GM23338 (cell line): ENCODE measurements at regions not wholly inside any gene's neighbourhood (a gene's known extent, or its start where the extent isn't known, plus 50 kb on each side); places are given as distances from the start of the nearest gene placed in this dataset.

ENCODE experiments used
- ATAC-seq: fragments of 200-7000 bp; cut with Tn5 transposase; 3 replicates; pipeline ENCODE4 v1.9.1; 2020
- DNase-seq: peaks from one replicate; pipeline ENCODE4 v3.0.0-alpha.2; 2015; ENCODE audit warnings: low spot score
- H2AFZ ChIP-seq: fragments of 200-600 bp; sonication (generic); 2 replicates; pipeline ENCODE4 v1.8.0; 2016; ENCODE audit warnings: antibody characterized with exemption, mild to moderate bottlenecking, moderate library complexity
- H3F3A ChIP-seq: fragments of 200-600 bp; sonication (generic); replicated peaks from 2 replicates; pipeline ENCODE4 v1.8.0; 2017; ENCODE audit warnings: antibody characterized with exemption, mixed run types, low read depth
- H3K27ac ChIP-seq: fragments of 200-600 bp; sonication (generic); 2 replicates; pipeline ENCODE4 v1.6.1; 2016; ENCODE audit warnings: low read depth
- H3K27me3 ChIP-seq: fragments of 200-600 bp; sonication (generic); 2 replicates; pipeline ENCODE4 v1.8.0; 2016; ENCODE audit warnings: mild to moderate bottlenecking, mixed run types, moderate library complexity; ENCODE audit not compliant: insufficient read depth
- H3K36me3 ChIP-seq: fragments of 200-600 bp; sonication (generic); 2 replicates; pipeline ENCODE4 v1.8.0; 2016; ENCODE audit warnings: mild to moderate bottlenecking; ENCODE audit not compliant: insufficient read depth
- H3K4me1 ChIP-seq: fragments of 200-600 bp; sonication (generic); 2 replicates; pipeline ENCODE4 v1.8.0; 2016; ENCODE audit warnings: mild to moderate bottlenecking, moderate library complexity; ENCODE audit not compliant: insufficient read depth
- H3K4me2 ChIP-seq: fragments of 200-600 bp; sonication (generic); 2 replicates; pipeline ENCODE4 v1.7.1; 2017; ENCODE audit warnings: mixed run types
- H3K4me3 ChIP-seq: fragments of 200-600 bp; sonication (generic); 2 replicates; pipeline ENCODE4 v1.6.1; 2016; ENCODE audit warnings: mixed run types
- H3K79me2 ChIP-seq: fragments of 200-600 bp; sonication (generic); replicated peaks from 2 replicates; pipeline ENCODE4 v1.8.0; 2017; ENCODE audit warnings: mild to moderate bottlenecking; ENCODE audit not compliant: insufficient read depth
- H3K9me2 ChIP-seq: fragments of 200-600 bp; sonication (generic); 2 replicates; pipeline ENCODE4 v1.8.0; 2017; ENCODE audit not compliant: insufficient read depth
- H4K20me1 ChIP-seq: fragments of 200-600 bp; sonication (generic); replicated peaks from 2 replicates; pipeline ENCODE4 v1.8.0; 2017; ENCODE audit warnings: mild to moderate bottlenecking; ENCODE audit not compliant: insufficient read depth
- H3K27ac Mint-ChIP-seq: 2 replicates; pipeline ENCODE4 v1.8.0; 2020; ENCODE audit warnings: inconsistent platforms, mild to moderate bottlenecking, moderate library complexity, mixed read lengths
- H3K27me3 Mint-ChIP-seq: 3 replicates; pipeline ENCODE4 v1.8.0; 2022; ENCODE audit warnings: low read depth, mild to moderate bottlenecking, moderate library complexity, mixed read lengths, inconsistent platforms; ENCODE audit not compliant: insufficient read depth, poor library complexity
- H3K36me3 Mint-ChIP-seq: 3 replicates; pipeline ENCODE4 v1.8.0; 2021; ENCODE audit warnings: low read depth, mild to moderate bottlenecking, inconsistent platforms, moderate library complexity, mixed read lengths
- H3K4me1 Mint-ChIP-seq: 3 replicates; pipeline ENCODE4 v1.8.0; 2020; ENCODE audit warnings: mild to moderate bottlenecking, inconsistent platforms, mixed read lengths
- H3K4me3 Mint-ChIP-seq: 3 replicates; pipeline ENCODE4 v1.8.0; 2021; ENCODE audit warnings: moderate library complexity, mild to moderate bottlenecking, inconsistent platforms, mixed read lengths
- H3K9me3 Mint-ChIP-seq: 3 replicates; pipeline ENCODE4 v1.8.0; 2020; ENCODE audit warnings: moderate library complexity, mild to moderate bottlenecking, inconsistent platforms, mixed read lengths
- EZH2 ChIP-seq: fragments of 200-600 bp; sonication (generic); IDR thresholded peaks from one replicate; pipeline ENCODE4 v1.8.0; 2017; ENCODE audit warnings: antibody characterized with exemption, mild to moderate bottlenecking, low read depth; ENCODE audit not compliant: unreplicated experiment
- EZH2phosphoT487 ChIP-seq: fragments of 200-600 bp; sonication (generic); IDR thresholded peaks from one replicate; pipeline ENCODE4 v1.8.1; 2018; ENCODE audit warnings: antibody characterized with exemption; ENCODE audit not compliant: unreplicated experiment
- JUNB ChIP-seq: IDR thresholded peaks from one replicate; pipeline ENCODE4 v1.6.1; 2016; ENCODE audit warnings: antibody characterized with exemption; ENCODE audit not compliant: unreplicated experiment
- NANOG ChIP-seq: IDR thresholded peaks from 2 replicates; pipeline ENCODE4 v1.6.1; 2016; ENCODE audit warnings: antibody characterized with exemption, borderline replicate concordance
- POLR2AphosphoS5 ChIP-seq: IDR thresholded peaks from 2 replicates; pipeline ENCODE4 v1.6.1; 2016; ENCODE audit warnings: antibody characterized with exemption, low read depth
- STAT1 ChIP-seq: IDR thresholded peaks from one replicate; pipeline ENCODE4 v1.6.1; 2016; ENCODE audit warnings: antibody characterized with exemption; ENCODE audit not compliant: unreplicated experiment
- ZNF114 ChIP-seq: fragments of 250-450 bp; sonication (Bioruptor Pico); IDR thresholded peaks from 2 replicates; pipeline ENCODE4 v1.5.0; 2020; ENCODE audit warnings: mild to moderate bottlenecking, moderate library complexity
- ZNF331 ChIP-seq: fragments of 250-450 bp; sonication (Bioruptor Pico); IDR thresholded peaks from 2 replicates; pipeline ENCODE4 v1.5.0; 2020; ENCODE audit warnings: low read depth, mild to moderate bottlenecking, moderate library complexity
- TF ChIP-seq, protein P1 (sequence below): fragments of 250-450 bp; sonication (Bioruptor Pico); IDR thresholded peaks from 2 replicates; pipeline ENCODE4 v1.5.0; 2020; ENCODE audit warnings: mild to moderate bottlenecking, moderate library complexity

DNA sequence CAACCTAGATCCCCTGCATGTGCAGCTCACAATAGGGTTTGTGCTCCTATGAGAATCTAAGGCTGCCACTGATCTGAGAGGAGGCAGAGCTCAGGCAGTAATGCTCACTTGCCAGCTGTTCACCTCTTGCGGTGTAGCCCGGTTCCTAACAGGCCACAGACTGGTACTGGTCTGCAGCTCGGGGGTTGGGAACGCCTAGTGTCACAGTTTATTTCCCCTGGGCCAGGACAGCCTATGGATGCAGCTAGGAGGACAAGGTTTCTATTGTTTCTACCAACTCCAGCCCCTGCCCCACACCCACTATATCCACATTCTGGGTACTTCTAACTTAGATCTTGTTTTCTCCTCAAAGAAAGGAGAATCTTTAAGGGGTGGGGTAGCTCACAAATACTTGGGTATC is 58.7 kb upstream of the PRRC2C start (continued):
- TF ChIP-seq, protein P1, sequence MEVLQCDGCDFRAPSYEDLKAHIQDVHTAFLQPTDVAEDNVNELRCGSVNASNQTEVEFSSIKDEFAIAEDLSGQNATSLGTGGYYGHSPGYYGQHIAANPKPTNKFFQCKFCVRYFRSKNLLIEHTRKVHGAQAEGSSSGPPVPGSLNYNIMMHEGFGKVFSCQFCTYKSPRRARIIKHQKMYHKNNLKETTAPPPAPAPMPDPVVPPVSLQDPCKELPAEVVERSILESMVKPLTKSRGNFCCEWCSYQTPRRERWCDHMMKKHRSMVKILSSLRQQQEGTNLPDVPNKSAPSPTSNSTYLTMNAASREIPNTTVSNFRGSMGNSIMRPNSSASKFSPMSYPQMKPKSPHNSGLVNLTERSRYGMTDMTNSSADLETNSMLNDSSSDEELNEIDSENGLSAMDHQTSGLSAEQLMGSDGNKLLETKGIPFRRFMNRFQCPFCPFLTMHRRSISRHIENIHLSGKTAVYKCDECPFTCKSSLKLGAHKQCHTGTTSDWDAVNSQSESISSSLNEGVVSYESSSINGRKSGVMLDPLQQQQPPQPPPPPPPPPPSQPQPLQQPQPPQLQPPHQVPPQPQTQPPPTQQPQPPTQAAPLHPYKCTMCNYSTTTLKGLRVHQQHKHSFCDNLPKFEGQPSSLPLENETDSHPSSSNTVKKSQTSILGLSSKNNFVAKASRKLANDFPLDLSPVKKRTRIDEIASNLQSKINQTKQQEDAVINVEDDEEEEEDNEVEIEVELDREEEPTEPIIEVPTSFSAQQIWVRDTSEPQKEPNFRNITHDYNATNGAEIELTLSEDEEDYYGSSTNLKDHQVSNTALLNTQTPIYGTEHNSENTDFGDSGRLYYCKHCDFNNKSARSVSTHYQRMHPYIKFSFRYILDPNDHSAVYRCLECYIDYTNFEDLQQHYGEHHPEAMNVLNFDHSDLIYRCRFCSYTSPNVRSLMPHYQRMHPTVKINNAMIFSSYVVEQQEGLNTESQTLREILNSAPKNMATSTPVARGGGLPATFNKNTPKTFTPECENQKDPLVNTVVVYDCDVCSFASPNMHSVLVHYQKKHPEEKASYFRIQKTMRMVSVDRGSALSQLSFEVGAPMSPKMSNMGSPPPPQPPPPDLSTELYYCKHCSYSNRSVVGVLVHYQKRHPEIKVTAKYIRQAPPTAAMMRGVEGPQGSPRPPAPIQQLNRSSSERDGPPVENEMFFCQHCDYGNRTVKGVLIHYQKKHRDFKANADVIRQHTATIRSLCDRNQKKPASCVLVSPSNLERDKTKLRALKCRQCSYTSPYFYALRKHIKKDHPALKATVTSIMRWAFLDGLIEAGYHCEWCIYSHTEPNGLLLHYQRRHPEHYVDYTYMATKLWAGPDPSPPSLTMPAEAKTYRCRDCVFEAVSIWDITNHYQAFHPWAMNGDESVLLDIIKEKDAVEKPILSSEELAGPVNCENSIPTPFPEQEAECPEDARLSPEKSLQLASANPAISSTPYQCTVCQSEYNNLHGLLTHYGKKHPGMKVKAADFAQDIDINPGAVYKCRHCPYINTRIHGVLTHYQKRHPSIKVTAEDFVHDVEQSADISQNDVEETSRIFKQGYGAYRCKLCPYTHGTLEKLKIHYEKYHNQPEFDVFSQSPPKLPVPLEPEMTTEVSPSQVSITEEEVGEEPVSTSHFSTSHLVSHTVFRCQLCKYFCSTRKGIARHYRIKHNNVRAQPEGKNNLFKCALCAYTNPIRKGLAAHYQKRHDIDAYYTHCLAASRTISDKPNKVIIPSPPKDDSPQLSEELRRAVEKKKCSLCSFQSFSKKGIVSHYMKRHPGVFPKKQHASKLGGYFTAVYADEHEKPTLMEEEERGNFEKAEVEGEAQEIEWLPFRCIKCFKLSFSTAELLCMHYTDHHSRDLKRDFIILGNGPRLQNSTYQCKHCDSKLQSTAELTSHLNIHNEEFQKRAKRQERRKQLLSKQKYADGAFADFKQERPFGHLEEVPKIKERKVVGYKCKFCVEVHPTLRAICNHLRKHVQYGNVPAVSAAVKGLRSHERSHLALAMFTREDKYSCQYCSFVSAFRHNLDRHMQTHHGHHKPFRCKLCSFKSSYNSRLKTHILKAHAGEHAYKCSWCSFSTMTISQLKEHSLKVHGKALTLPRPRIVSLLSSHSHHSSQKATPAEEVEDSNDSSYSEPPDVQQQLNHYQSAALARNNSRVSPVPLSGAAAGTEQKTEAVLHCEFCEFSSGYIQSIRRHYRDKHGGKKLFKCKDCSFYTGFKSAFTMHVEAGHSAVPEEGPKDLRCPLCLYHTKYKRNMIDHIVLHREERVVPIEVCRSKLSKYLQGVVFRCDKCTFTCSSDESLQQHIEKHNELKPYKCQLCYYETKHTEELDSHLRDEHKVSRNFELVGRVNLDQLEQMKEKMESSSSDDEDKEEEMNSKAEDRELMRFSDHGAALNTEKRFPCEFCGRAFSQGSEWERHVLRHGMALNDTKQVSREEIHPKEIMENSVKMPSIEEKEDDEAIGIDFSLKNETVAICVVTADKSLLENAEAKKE (CRISPR knock-in tag) = no peak
- TF ChIP-seq ZNF331 = no peak

GRCh38 chr1:171427852-171428471 is 57.4 kb upstream of the PRRC2C start:
- Histone ChIP-seq H3K4me1 (peaks cover 27% of the 10 kb centered on the region), H4K20me1 (no peaks in the 10 kb centered on the region), H3K9me2 (no peaks in the 10 kb centered on the region), H3K36me3 (0 out of 2 replicates have a peak, but pooled peaks cover 15% of the 10 kb centered on the region), H3K27ac (no peak overlapping the region), H3K4me2 (no peak overlapping the region), H3K27me3 (no peaks in the 10 kb centered on the region), H3F3A (no peaks in the 10 kb centered on the region), H3K4me3 (no peak overlapping the region), H2AFZ (no peak overlapping the region), H3K79me2 (no peaks in the 10 kb centered on the region)
- ATAC-seq = no peak
- Mint-ChIP-seq H3K36me3 (peaks cover 59% of the 10 kb centered on the region), H3K27me3 (peaks cover 20% of the 10 kb centered on the region), H3K27ac (no peak overlapping the region), H3K9me3 (peaks cover 61% of the 10 kb centered on the region), H3K4me1 (peaks cover 30% of the 10 kb centered on the region), H3K4me3 (no peak overlapping the region)
- no peak for DNase-seq
- no peak for TF ChIP-seq EZH2phosphoT487
- TF ChIP-seq STAT1 = no peak
- TF ChIP-seq ZNF331 = no peak
- TF ChIP-seq EZH2 = no peak
- TF ChIP-seq POLR2AphosphoS5 = no peak
- TF ChIP-seq ZNF114 (CRISPR knock-in tag) = no peak
- TF ChIP-seq, protein P1 (CRISPR knock-in tag) = no peak
- no peak for TF ChIP-seq NANOG
- no peak for TF ChIP-seq JUNB
